C4-2B (cell line): ENCODE measurements at regions not wholly inside any gene's neighbourhood (a gene's known extent, or its start where the extent isn't known, plus 50 kb on each side); places are given as distances from the start of the nearest gene placed in this dataset.
A peak's percentile ranks its signal among the peaks of the same experiment; 100 is the strongest.

Experiments
- H3K27ac ChIP-seq: fragments of 450-650 bp; 2 replicates; pipeline ENCODE4 v1.5.1; 2017
- CTCF ChIP-seq: fragments of 450-650 bp; conservative IDR thresholded peaks from 2 replicates; pipeline ENCODE4 v1.5.1; 2017; ENCODE audit warnings: mild to moderate bottlenecking
- ZFX ChIP-seq: fragments of 450-650 bp; IDR thresholded peaks from 2 replicates; pipeline ENCODE4 v1.6.1; 2017

DNA sequence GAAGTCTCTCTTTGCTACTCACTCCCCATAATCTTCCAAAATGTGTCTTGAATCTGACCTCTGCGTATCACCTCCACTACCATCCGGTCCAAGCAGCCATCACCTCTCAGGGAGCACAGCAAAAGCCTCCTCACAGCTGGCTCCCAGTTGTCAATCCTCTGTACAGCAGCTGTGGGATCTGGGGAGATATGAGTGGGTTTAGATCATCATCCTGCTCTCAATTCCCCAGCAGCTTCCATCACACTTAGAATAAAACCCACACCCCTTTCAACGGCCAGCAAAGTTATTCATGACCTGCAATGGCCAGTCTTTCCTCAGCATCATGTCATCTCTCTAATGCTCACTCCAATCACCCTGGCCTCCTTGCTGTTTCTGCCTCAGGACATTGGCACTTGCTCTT is 261.6 kb downstream of the PAX3 start:
- no peak for TF ChIP-seq ZFX
- TF ChIP-seq CTCF: no peak
- no peak overlapping the region for H3K27ac ChIP-seq

GRCh38 chr2:222034058-222034457 is 264.7 kb downstream of the PAX3 start:
- H3K27ac ChIP-seq: no peak overlapping the region
- no peak for TF ChIP-seq ZFX
- no peak for TF ChIP-seq CTCF

DNA sequence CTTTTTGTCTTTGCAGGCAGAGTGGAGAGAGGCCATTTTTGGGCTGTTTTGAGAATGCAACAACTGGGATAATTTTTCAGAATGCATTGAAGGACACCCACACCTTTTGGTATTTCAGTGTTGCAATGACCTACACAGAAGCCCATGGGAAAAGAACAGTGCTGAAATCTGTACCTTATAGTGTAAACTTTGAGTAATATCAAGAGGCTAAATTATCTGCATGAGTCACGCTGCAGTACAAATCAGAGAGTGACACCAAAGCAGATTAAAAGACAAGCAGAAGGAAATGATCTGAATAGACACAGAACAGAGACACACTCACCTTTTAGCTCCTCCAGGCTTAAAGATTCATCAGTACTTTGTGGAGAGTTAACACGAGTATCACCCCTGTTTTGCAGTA is 265.3 kb downstream of the PAX3 start:
- TF ChIP-seq ZFX (no peak), CTCF (no peak)
- H3K27ac ChIP-seq: no peak overlapping the region

GRCh38 chr2:222025881-222026271 is 272.9 kb downstream of the PAX3 start:
- TF ChIP-seq ZFX (no peak), CTCF (no peak)
- no peak overlapping the region for H3K27ac ChIP-seq

DNA sequence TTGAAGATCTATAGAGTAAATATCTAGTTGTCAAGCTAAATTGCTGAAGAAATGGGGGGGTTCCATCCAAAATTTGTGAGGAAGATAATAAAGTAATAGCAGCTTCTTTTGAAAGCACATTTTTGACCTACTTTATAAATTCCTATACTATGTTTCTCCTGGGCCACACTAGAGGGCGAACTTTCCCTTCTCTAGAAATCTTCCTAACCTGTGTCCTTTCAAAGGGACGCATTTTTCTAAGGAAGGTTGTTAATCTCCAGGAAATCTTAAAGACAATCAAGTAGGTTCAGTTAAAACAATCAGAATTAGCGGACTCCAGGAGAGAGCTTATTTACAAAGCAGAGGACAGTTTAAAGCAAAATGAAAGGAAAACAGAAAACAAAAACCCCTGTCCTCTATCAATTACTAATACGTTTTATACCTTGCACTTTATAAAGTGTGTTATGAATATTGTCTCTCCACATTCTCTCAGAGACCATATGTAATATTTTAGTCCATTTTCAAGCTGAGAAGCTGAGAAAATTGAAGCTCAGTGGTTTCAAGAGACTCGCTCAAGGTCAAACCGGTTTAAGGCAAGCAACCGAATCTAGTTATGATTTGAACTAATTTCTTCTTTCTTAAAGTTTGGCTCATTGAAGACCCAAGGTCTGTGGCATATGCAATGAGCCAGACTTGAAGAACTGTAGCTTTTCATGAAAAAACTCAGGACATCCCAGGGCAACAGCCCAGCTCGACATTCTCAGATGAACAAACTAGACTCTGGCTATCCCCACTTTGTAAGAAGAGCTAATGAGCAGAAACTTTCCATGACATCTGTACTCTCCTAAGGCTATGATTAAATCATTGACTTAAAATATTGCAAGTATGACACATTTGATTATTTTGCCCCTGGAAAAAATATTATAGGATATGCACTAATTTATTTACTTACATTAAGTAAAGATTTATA is 273.6 kb downstream of the PAX3 start:
- H3K27ac ChIP-seq: no peak overlapping the region
- TF ChIP-seq ZFX (no peak), CTCF (peak; percentile 83)

GRCh38 chr2:222017252-222017850 is 281.4 kb downstream of the PAX3 start:
- TF ChIP-seq CTCF (no peak), ZFX (no peak)
- no peak overlapping the region for H3K27ac ChIP-seq

- H3K27ac ChIP-seq: no peak overlapping the region
- TF ChIP-seq CTCF (no peak), ZFX (no peak)
These were observed 284.9 kb downstream of the PAX3 start for GRCh38 chr2:222013889-222014288.
